ENCODE measurements at regions not wholly inside any gene's neighbourhood (a gene's known extent, or its start where the extent isn't known, plus 50 kb on each side); places are given as distances from the start of the nearest gene placed in this dataset.

GRCh38 chr22:27610863-27611786 lies 190.4 kb downstream of the MN1 start:
- H3K9me3 ChIP-seq (ENCODE audit: low read depth) = no peaks in the 10 kb centered on the region
- no peaks in the 10 kb centered on the region for H3K27me3 ChIP-seq
- no peak overlapping the region for H3K27ac ChIP-seq
- DNase-seq (ENCODE audit: low read depth in 1 of 2, low spot score in 1 of 2) = no peak
- no peak overlapping the region for H3K4me3 ChIP-seq
- H3K4me1 ChIP-seq (ENCODE audit: low read depth) = peaks cover 10% of the 10 kb centered on the region
- no peaks in the 10 kb centered on the region for H3K36me3 ChIP-seq
- TF ChIP-seq, protein P1, sequence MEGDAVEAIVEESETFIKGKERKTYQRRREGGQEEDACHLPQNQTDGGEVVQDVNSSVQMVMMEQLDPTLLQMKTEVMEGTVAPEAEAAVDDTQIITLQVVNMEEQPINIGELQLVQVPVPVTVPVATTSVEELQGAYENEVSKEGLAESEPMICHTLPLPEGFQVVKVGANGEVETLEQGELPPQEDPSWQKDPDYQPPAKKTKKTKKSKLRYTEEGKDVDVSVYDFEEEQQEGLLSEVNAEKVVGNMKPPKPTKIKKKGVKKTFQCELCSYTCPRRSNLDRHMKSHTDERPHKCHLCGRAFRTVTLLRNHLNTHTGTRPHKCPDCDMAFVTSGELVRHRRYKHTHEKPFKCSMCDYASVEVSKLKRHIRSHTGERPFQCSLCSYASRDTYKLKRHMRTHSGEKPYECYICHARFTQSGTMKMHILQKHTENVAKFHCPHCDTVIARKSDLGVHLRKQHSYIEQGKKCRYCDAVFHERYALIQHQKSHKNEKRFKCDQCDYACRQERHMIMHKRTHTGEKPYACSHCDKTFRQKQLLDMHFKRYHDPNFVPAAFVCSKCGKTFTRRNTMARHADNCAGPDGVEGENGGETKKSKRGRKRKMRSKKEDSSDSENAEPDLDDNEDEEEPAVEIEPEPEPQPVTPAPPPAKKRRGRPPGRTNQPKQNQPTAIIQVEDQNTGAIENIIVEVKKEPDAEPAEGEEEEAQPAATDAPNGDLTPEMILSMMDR (IDR thresholded peaks at IDR 0.05; ENCODE audit: low read depth, low read length) = no peak

DNA sequence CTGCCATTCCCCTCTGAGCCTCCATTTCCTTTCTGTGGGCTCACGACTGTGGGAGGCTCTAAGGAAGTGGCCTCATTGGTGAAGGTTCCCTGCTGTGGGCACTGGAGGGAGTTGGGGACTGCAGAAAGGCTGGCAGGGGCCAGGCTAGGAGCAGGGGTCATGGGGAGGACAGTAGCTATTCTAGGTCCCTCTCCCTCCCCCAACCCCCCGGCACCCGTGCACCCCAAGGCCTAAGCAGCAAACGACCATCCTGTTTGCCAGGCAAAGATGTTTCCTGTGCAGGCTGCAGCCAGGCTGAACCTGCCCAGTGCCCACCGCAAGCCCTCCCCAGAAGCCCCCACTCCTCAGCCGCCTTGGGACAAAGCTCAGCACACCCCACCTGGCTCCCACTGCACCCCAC lies 189.4 kb downstream of the MN1 start:
- TF ChIP-seq, protein P1 (IDR thresholded peaks at IDR 0.05; ENCODE audit: low read depth, low read length) = no peak
- H3K9me3 ChIP-seq (ENCODE audit: low read depth) = no peaks in the 10 kb centered on the region
- no peak overlapping the region for H3K4me3 ChIP-seq
- no peak for DNase-seq (ENCODE audit: low read depth in 1 of 2, low spot score in 1 of 2)
- no peaks in the 10 kb centered on the region for H3K36me3 ChIP-seq
- no peak overlapping the region for H3K27ac ChIP-seq
- no peaks in the 10 kb centered on the region for H3K27me3 ChIP-seq
- peaks cover 7% of the 10 kb centered on the region for H3K4me1 ChIP-seq (ENCODE audit: low read depth)

- DNase-seq (ENCODE audit: low read depth in 1 of 2, low spot score in 1 of 2) = no peak
- Histone ChIP-seq H3K9me3 (ENCODE audit: low read depth) (no peaks in the 10 kb centered on the region), H3K27me3 (no peaks in the 10 kb centered on the region), H3K36me3 (no peaks in the 10 kb centered on the region), H3K4me3 (no peak overlapping the region), H3K4me1 (ENCODE audit: low read depth) (peaks cover 7% of the 10 kb centered on the region), H3K27ac (no peak overlapping the region)
- TF ChIP-seq, protein P1 (IDR thresholded peaks at IDR 0.05; ENCODE audit: low read depth, low read length) = no peak
These were observed 188.2 kb downstream of the MN1 start for GRCh38 chr22:27613099-27614005.

DNA sequence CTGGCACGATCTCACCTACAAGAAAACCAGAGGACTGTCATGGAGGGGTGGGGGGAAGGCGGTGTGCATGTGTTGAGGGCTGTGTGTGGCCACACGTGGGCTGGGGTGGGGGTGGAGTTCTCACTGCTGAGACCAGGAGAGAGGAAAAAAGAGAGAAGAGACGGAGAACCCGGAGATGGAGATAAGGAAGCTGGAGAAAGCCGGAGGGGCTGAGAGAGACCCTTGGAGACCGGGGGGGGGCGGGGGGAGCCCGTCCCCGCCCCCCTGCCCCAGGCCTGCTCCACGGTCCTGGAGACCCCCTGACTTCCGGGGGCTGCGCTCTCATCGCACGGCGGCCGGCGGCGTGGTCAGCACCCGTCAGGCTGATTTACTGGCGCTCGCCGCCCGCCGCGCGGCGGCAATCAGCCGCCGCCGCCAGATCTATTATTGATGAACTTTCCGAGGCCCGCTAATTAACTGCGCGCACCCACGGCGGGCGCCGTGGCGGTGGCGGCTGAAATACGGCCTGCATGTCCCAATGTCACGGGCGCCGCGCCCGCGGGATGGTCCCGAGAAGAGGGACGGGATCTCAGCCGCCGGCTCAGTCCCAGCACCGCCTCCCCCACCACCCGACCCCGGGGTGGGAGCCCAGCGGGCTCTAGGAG lies 187.4 kb downstream of the MN1 start:
- Histone ChIP-seq H3K9me3 (ENCODE audit: low read depth) (no peaks in the 10 kb centered on the region), H3K4me3 (no peak overlapping the region), H3K27me3 (no peaks in the 10 kb centered on the region), H3K4me1 (ENCODE audit: low read depth) (peaks cover 7% of the 10 kb centered on the region), H3K36me3 (no peaks in the 10 kb centered on the region), H3K27ac (no peak overlapping the region)
- TF ChIP-seq, protein P1 (IDR thresholded peaks at IDR 0.05; ENCODE audit: low read depth, low read length) = no peak
- no peak for DNase-seq (ENCODE audit: low read depth in 1 of 2, low spot score in 1 of 2)

DNA sequence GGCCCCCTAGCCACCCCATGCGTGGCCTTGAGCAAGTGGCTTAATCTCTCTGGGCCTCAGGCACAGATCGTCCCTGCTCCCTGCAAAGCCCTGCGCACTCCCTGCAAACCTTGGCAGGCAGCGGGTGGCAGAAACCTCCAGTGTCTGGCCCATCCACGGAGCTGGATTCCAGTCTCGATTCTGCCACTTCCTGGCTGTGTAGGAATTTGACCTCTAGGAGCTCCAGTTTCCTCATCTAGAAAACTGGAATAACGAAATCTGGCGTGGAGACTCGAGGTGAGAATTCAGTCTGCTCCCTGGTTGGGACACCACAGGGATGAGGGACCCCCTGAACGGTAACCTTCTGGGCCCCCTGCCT lies 186.9 kb downstream of the MN1 start:
- no peak for DNase-seq (ENCODE audit: low read depth in 1 of 2, low spot score in 1 of 2)
- TF ChIP-seq, protein P1 (IDR thresholded peaks at IDR 0.05; ENCODE audit: low read depth, low read length) = no peak
- Histone ChIP-seq H3K4me3 (no peak overlapping the region), H3K9me3 (ENCODE audit: low read depth) (no peaks in the 10 kb centered on the region), H3K27ac (no peak overlapping the region), H3K36me3 (no peaks in the 10 kb centered on the region), H3K27me3 (no peaks in the 10 kb centered on the region), H3K4me1 (ENCODE audit: low read depth) (peaks cover 7% of the 10 kb centered on the region)

All from cardiac muscle cell (in vitro differentiated cells and primary cell).